Suprapubic skin (tissue), 4 donors: ENCODE measurements at regions not wholly inside any gene's neighbourhood (a gene's known extent, or its start where the extent isn't known, plus 50 kb on each side); places are given as distances from the start of the nearest gene placed in this dataset.

ENCODE experiments used
- DNase-seq, 2 donors: peaks; one replicate each; pipeline ENCODE4 v3.0.0-alpha.2; 2019; ENCODE audit warnings: low spot score in 2 of 2
- H3K27ac ChIP-seq: fragments of 200-600 bp; sonication (generic); one replicate; pipeline ENCODE4 v1.5.1; 2019
- H3K27me3 ChIP-seq: fragments of 200-600 bp; sonication (generic); one replicate; pipeline ENCODE4 v1.5.1; 2019
- H3K36me3 ChIP-seq: fragments of 200-600 bp; sonication (generic); one replicate; pipeline ENCODE4 v1.5.1; 2019
- H3K4me1 ChIP-seq: fragments of 200-600 bp; sonication (generic); one replicate; pipeline ENCODE4 v1.5.1; 2019
- H3K4me3 ChIP-seq: fragments of 200-600 bp; sonication (generic); one replicate; pipeline ENCODE4 v1.5.1; 2019; ENCODE audit warnings: mild to moderate bottlenecking
- H3K9me3 ChIP-seq: fragments of 200-600 bp; sonication (generic); one replicate; pipeline ENCODE4 v1.5.1; 2019
- EP300 ChIP-seq: sonication (generic); formaldehyde crosslinking; IDR thresholded peaks from one replicate; pipeline ENCODE4 v1.6.1; 2017; ENCODE audit warnings: antibody characterized with exemption
- POLR2A ChIP-seq, 2 donors: fragments of 450-650 bp; IDR thresholded peaks; one replicate each; pipeline ENCODE4 v1.6.1; 2017; ENCODE audit warnings: antibody characterized with exemption in 2 of 2, mild to moderate bottlenecking in 2 of 2, moderate library complexity in 2 of 2
- POLR2AphosphoS5 ChIP-seq, 3 donors: sonication (generic); formaldehyde crosslinking; IDR thresholded peaks; one replicate each; pipeline ENCODE4 v1.6.1; 2017; ENCODE audit warnings: antibody characterized with exemption in 3 of 3
- WGBS: methylation state at CpG from one replicate; pipeline ENCODE4 v1.1.5; 2018; 5-methylcytosine and 5-hydroxymethylcytosine counted together
- TF ChIP-seq, protein P1 (sequence below), 2 donors: fragments of 200-600 bp in 1 of 2; fragments of 450-650 bp in 1 of 2; sonication (generic) in 1 of 2; IDR thresholded peaks; one replicate each; pipeline ENCODE4 v1.5.1; 2016 to 2019; ENCODE audit warnings: antibody characterized with exemption in 2 of 2, mild to moderate bottlenecking in 1 of 2, moderate library complexity in 1 of 2

- H3K27me3 ChIP-seq: no peaks in the 10 kb centered on the region
- no peak overlapping the region for H3K27ac ChIP-seq
- no peak overlapping the region for H3K4me3 ChIP-seq
- H3K4me1 ChIP-seq: peaks cover 3% of the 10 kb centered on the region
- 81% methylated on average over 4 of the region's 4 CpGs for WGBS
- H3K36me3 ChIP-seq: no peaks in the 10 kb centered on the region
- TF ChIP-seq, protein P1, sequence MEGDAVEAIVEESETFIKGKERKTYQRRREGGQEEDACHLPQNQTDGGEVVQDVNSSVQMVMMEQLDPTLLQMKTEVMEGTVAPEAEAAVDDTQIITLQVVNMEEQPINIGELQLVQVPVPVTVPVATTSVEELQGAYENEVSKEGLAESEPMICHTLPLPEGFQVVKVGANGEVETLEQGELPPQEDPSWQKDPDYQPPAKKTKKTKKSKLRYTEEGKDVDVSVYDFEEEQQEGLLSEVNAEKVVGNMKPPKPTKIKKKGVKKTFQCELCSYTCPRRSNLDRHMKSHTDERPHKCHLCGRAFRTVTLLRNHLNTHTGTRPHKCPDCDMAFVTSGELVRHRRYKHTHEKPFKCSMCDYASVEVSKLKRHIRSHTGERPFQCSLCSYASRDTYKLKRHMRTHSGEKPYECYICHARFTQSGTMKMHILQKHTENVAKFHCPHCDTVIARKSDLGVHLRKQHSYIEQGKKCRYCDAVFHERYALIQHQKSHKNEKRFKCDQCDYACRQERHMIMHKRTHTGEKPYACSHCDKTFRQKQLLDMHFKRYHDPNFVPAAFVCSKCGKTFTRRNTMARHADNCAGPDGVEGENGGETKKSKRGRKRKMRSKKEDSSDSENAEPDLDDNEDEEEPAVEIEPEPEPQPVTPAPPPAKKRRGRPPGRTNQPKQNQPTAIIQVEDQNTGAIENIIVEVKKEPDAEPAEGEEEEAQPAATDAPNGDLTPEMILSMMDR (IDR thresholded peaks at IDR 0.05): no peak
- no peak for TF ChIP-seq POLR2A (IDR thresholded peaks at IDR 0.05)
- DNase-seq: no peak
- H3K9me3 ChIP-seq: no peaks in the 10 kb centered on the region
Measured at GRCh38 chr1:81391125-81391828, 409.5 kb upstream of the ADGRL2 start.

DNA sequence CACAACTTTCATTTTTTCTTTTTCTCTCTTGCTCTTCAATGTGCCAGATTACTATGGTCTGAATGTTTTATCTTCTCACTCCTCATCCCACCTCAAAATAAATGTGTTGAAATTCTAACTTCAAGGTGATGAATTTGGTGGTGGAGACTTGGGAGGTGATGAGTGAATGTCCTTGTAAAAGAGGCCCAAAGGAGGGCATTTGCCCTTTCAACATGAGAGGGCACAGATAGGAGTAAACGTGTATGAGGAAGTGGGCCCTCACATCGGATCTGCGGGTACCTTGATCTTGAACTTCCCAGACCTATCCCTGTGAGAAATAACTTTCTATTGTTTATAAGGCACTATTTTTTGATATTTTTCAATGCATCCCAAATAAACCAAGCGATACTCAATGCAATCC lies 412.3 kb upstream of the ADGRL2 start:
- 91% methylated on average over 4 of the region's 4 CpGs for WGBS
- Histone ChIP-seq H3K4me1 (peaks cover 3% of the 10 kb centered on the region), H3K4me3 (no peak overlapping the region), H3K9me3 (no peaks in the 10 kb centered on the region), H3K27me3 (no peaks in the 10 kb centered on the region), H3K27ac (no peak overlapping the region), H3K36me3 (no peaks in the 10 kb centered on the region)
- TF ChIP-seq EP300 (no peak), POLR2A (IDR thresholded peaks at IDR 0.05) (no peak)
- no peak for DNase-seq

DNA sequence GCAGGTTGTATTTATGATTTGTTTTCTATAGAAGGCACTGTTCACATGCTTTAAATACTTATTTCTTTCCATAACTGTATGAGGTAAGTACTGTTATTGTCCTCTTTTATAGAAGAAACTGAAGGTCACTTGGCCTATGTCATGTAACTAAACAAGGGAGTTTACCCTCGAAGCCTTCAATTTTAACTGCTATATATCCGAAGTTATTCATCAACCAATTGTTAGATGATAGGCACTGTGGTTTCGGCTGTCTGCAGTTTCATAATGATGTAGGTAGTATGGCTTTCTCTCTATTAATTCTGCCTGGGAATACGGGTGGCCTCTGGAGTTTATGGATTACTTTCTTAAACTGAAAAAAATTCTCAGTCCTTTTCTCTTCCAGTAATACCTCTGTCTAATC lies 413.3 kb upstream of the ADGRL2 start:
- no peaks in the 10 kb centered on the region for H3K27me3 ChIP-seq
- no peak overlapping the region for H3K4me3 ChIP-seq
- no peaks in the 10 kb centered on the region for H3K9me3 ChIP-seq
- H3K36me3 ChIP-seq: no peaks in the 10 kb centered on the region
- WGBS: 95% methylated on average over 4 of the region's 4 CpGs
- no peak overlapping the region for H3K27ac ChIP-seq
- TF ChIP-seq EP300 (no peak), POLR2A (IDR thresholded peaks at IDR 0.05) (no peak), POLR2AphosphoS5 (IDR thresholded peaks at IDR 0.05) (no peak)
- TF ChIP-seq, protein P1 (IDR thresholded peaks at IDR 0.05): no peak
- DNase-seq: no peak
- peaks cover 3% of the 10 kb centered on the region for H3K4me1 ChIP-seq

DNA sequence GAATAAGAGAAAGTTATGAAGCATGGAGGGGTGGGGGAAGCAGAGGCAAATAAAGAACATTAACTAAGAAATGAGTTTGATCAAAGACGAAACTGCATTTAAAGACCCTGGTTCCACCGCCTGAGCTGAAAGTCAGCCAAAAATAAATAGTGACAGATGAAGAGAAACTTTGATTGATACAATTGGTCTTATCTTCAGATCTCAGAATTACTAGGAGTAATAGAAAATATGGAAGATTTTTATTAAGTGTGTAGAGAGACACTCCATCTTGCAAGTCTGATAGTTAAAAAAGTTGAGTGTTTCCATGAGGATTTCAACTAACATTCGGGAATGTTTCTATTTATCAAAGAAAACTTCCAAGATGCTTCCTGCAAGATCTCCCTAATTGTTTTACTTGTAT lies 418.2 kb upstream of the ADGRL2 start:
- H3K27me3 ChIP-seq: no peaks in the 10 kb centered on the region
- no peak for DNase-seq
- no peaks in the 10 kb centered on the region for H3K4me1 ChIP-seq
- H3K9me3 ChIP-seq: no peaks in the 10 kb centered on the region
- no peak overlapping the region for H3K4me3 ChIP-seq
- 72% methylated on average over 3 of the region's 3 CpGs for WGBS
- no peak overlapping the region for H3K27ac ChIP-seq
- no peaks in the 10 kb centered on the region for H3K36me3 ChIP-seq
- no peak for TF ChIP-seq POLR2A (IDR thresholded peaks at IDR 0.05)
- TF ChIP-seq POLR2AphosphoS5 (IDR thresholded peaks at IDR 0.05): no peak
- TF ChIP-seq EP300: no peak
- TF ChIP-seq, protein P1 (IDR thresholded peaks at IDR 0.05): no peak

DNA sequence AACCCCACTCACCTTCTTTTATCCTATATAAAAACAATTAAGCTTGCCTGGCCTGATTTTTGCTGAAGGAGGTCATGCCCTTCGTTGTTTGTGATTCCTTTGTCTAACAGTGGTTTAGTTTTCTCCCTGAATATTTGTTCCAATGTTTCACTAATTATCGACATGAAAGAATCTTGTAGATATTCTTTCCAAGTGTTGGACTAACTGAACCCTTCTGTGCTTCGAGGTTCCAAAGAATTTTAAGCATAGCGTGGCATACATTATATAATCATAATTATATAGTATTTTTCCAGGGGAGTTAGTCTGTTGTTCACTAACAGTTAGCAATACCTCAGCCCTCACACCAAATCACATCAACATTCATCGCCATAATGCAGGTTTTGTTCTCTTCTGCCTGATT lies 418.9 kb upstream of the ADGRL2 start:
- H3K27ac ChIP-seq: no peak overlapping the region
- H3K27me3 ChIP-seq: no peaks in the 10 kb centered on the region
- 85% methylated on average over 5 of the region's 5 CpGs for WGBS
- H3K9me3 ChIP-seq: no peaks in the 10 kb centered on the region
- H3K4me1 ChIP-seq: no peaks in the 10 kb centered on the region
- no peak overlapping the region for H3K4me3 ChIP-seq
- no peak for DNase-seq
- H3K36me3 ChIP-seq: no peaks in the 10 kb centered on the region
- TF ChIP-seq, protein P1 (IDR thresholded peaks at IDR 0.05): no peak
- TF ChIP-seq POLR2A (IDR thresholded peaks at IDR 0.05) (no peak), EP300 (no peak), POLR2AphosphoS5 (IDR thresholded peaks at IDR 0.05) (no peak)

DNA sequence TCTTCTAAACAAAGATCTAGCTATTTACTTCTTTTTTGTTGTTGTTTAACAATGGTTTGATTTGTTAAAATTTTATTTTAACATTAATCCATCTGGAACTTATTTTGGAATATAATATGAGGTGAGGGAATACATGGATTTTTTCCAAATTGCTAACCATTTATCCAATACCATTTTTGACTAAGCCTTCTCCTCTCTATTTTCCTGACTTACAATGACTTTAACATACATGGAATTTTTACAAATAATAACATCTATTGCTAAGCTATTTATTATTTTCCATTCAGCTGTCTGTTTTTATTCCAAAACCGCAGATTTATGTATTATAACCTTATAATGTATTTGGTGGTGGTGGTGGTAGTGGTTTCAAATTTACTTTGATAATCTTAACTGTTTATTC lies 420.3 kb upstream of the ADGRL2 start:
- TF ChIP-seq, protein P1 (IDR thresholded peaks at IDR 0.05): no peak
- TF ChIP-seq POLR2A (IDR thresholded peaks at IDR 0.05): no peak
- TF ChIP-seq EP300: no peak
- TF ChIP-seq POLR2AphosphoS5 (IDR thresholded peaks at IDR 0.05): no peak
- Histone ChIP-seq H3K36me3 (no peaks in the 10 kb centered on the region), H3K9me3 (no peaks in the 10 kb centered on the region), H3K27ac (no peak overlapping the region), H3K4me3 (no peak overlapping the region), H3K4me1 (no peaks in the 10 kb centered on the region), H3K27me3 (no peaks in the 10 kb centered on the region)
- WGBS: 91% methylated on average over 1 of the region's 1 CpG
- no peak for DNase-seq
